ENCODE measurements at regions not wholly inside any gene's neighbourhood (a gene's known extent, or its start where the extent isn't known, plus 50 kb on each side); places are given as distances from the start of the nearest gene placed in this dataset.

GRCh38 chr15:31752065-31752762 lies 278.1 kb upstream of the CHRNA7 start:
- TF ChIP-seq, protein P1, sequence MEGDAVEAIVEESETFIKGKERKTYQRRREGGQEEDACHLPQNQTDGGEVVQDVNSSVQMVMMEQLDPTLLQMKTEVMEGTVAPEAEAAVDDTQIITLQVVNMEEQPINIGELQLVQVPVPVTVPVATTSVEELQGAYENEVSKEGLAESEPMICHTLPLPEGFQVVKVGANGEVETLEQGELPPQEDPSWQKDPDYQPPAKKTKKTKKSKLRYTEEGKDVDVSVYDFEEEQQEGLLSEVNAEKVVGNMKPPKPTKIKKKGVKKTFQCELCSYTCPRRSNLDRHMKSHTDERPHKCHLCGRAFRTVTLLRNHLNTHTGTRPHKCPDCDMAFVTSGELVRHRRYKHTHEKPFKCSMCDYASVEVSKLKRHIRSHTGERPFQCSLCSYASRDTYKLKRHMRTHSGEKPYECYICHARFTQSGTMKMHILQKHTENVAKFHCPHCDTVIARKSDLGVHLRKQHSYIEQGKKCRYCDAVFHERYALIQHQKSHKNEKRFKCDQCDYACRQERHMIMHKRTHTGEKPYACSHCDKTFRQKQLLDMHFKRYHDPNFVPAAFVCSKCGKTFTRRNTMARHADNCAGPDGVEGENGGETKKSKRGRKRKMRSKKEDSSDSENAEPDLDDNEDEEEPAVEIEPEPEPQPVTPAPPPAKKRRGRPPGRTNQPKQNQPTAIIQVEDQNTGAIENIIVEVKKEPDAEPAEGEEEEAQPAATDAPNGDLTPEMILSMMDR (IDR thresholded peaks at IDR 0.05), result no peak
- intact Hi-C loops (cut with micrococcal nuclease), result no loop called here
- ATAC-seq (ENCODE audit: low read depth) (no peak), DNase-seq (no peak)
- ChIA-PET CTCF (no interaction called here), POLR2A (no interaction called here)
- H3K27me3 Mint-ChIP-seq, result peaks cover 6% of the 10 kb centered on the region
- H3K9me3 Mint-ChIP-seq, result peaks cover 5% of the 10 kb centered on the region
- H3K27ac Mint-ChIP-seq, result no peak overlapping the region
- no peaks in the 10 kb centered on the region for H3K36me3 Mint-ChIP-seq (ENCODE audit: low read depth)
- no peak overlapping the region for H3K4me3 Mint-ChIP-seq
- H3K4me1 Mint-ChIP-seq, result no peaks in the 10 kb centered on the region

GRCh38 chr15:31752905-31753304 lies 277.4 kb upstream of the CHRNA7 start:
- Mint-ChIP-seq H3K27ac (no peak overlapping the region), H3K4me1 (no peaks in the 10 kb centered on the region), H3K4me3 (no peak overlapping the region), H3K9me3 (peaks cover 3% of the 10 kb centered on the region), H3K36me3 (ENCODE audit: low read depth) (no peaks in the 10 kb centered on the region), H3K27me3 (peaks cover under 1% of the 10 kb centered on the region)
- no peak for ATAC-seq (ENCODE audit: low read depth)
- ChIA-PET POLR2A (no interaction called here), CTCF (no interaction called here)
- intact Hi-C loops (cut with micrococcal nuclease), result no loop called here
- DNase-seq, result no peak
- TF ChIP-seq, protein P1 (IDR thresholded peaks at IDR 0.05), result no peak

- Mint-ChIP-seq H3K27ac (no peak overlapping the region), H3K4me1 (no peaks in the 10 kb centered on the region), H3K27me3 (peaks cover 13% of the 10 kb centered on the region), H3K4me3 (no peak overlapping the region), H3K9me3 (peaks cover 3% of the 10 kb centered on the region), H3K36me3 (ENCODE audit: low read depth) (no peaks in the 10 kb centered on the region)
- no peak for ATAC-seq (ENCODE audit: low read depth)
- TF ChIP-seq, protein P1 (IDR thresholded peaks at IDR 0.05), result no peak
- ChIA-PET CTCF (no interaction called here), POLR2A (no interaction called here)
- intact Hi-C loops (cut with micrococcal nuclease), result no loop called here
- DNase-seq, result no peak
Observed at GRCh38 chr15:31758126-31758525, 272.2 kb upstream of the CHRNA7 start.

DNA sequence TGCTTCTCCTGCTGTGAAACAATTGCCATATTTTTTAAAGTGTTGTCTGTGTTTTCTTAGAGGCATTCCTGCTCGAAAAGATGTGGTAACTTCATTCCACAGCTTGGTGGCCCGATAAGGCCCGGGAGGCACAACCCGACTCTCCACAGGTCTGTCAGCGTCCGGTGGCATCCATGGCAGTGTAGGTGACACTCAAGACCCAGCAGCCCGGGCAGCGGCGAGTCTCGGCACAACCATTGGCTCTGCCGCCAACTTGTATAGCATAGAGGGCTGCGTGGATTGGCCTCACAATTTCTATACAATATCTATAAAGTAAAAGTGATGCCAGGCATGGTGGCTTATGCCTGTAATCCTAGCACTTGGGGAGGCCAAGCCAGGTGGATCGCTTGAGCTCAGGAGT lies 262.3 kb upstream of the CHRNA7 start:
- peaks cover 4% of the 10 kb centered on the region for H3K27me3 Mint-ChIP-seq
- ChIA-PET CTCF (no interaction called here), POLR2A (no interaction called here)
- H3K4me1 Mint-ChIP-seq, result no peaks in the 10 kb centered on the region
- H3K9me3 Mint-ChIP-seq, result no peaks in the 10 kb centered on the region
- H3K4me3 Mint-ChIP-seq, result no peak overlapping the region
- intact Hi-C loops (cut with micrococcal nuclease), result no loop called here
- ATAC-seq (ENCODE audit: low read depth) (no peak), DNase-seq (no peak)
- H3K27ac Mint-ChIP-seq, result no peak overlapping the region
- TF ChIP-seq, protein P1 (IDR thresholded peaks at IDR 0.05), result no peak
- no peaks in the 10 kb centered on the region for H3K36me3 Mint-ChIP-seq (ENCODE audit: low read depth)

GRCh38 chr15:31774045-31774444 lies 256.3 kb upstream of the CHRNA7 start:
- no peaks in the 10 kb centered on the region for H3K4me1 Mint-ChIP-seq
- ATAC-seq (ENCODE audit: low read depth), result no peak
- no peaks in the 10 kb centered on the region for H3K36me3 Mint-ChIP-seq (ENCODE audit: low read depth)
- no peak for DNase-seq
- ChIA-PET CTCF (no interaction called here), POLR2A (no interaction called here)
- H3K27ac Mint-ChIP-seq, result no peak overlapping the region
- intact Hi-C loops (cut with micrococcal nuclease), result no loop called here
- peaks cover 9% of the 10 kb centered on the region for H3K27me3 Mint-ChIP-seq
- TF ChIP-seq, protein P1 (IDR thresholded peaks at IDR 0.05), result no peak
- H3K4me3 Mint-ChIP-seq, result no peak overlapping the region
- no peaks in the 10 kb centered on the region for H3K9me3 Mint-ChIP-seq

All from activated B cell treated with CpG ODN at 0.5 μM for 24 hours (primary cell).